SK-N-SH (cell line): ENCODE measurements at regions not wholly inside any gene's neighbourhood (a gene's known extent, or its start where the extent isn't known, plus 50 kb on each side); places are given as distances from the start of the nearest gene placed in this dataset.

ENCODE experiments used
- CTCF ChIA-PET: fragments of 300-600, 350-600 bp; formaldehyde crosslinking; extraction: SDS; loops from one replicate; lab custom pipeline; 2021; lab: Yijun Ruan, JAX
- POLR2A ChIA-PET: fragments of 350-600 bp; sonication (Branson Sonifier 250); formaldehyde crosslinking; extraction: SDS; loops from one replicate; lab custom pipeline; 2020; ENCODE audit warnings: antibody characterized with exemption, inconsistent platforms; lab: Yijun Ruan, JAX
- DNase-seq: peaks from one replicate; pipeline ENCODE4 v3.0.0; 2012
- H2AFZ ChIP-seq: fragments of 200-600 bp; sonication (generic); 2 replicates; pipeline ENCODE4 v1.8.1; 2016; ENCODE audit warnings: antibody characterized with exemption, mild to moderate bottlenecking, low read depth
- H3F3A ChIP-seq: fragments of 200-600 bp; sonication (generic); replicated peaks from 2 replicates; pipeline ENCODE3; 2016; ENCODE audit warnings: antibody characterized with exemption, mild to moderate bottlenecking; ENCODE audit not compliant: insufficient read depth
- H3K27ac ChIP-seq, 2 experiments: fragments of 200-500 bp in 1 of 2; fragments of 200-600 bp in 1 of 2; sonication (Bioruptor generic) in 1 of 2; sonication (generic), shearing (Covaris generic) in 1 of 2; 2 replicates each; pipeline versions ENCODE4 v1.5.1 to v1.6.1; 2014 to 2016; ENCODE audit warnings: low read depth in 2 of 2, inconsistent platforms in 1 of 2, low read length in 1 of 2, mild to moderate bottlenecking in 1 of 2, mixed read lengths in 1 of 2
- H3K27me3 ChIP-seq: fragments of 200-600 bp; sonication (generic), shearing (Covaris generic); 2 replicates; pipeline ENCODE4 v1.6.1; 2016; ENCODE audit warnings: mixed run types; ENCODE audit not compliant: insufficient read depth
- H3K36me3 ChIP-seq, 2 experiments: fragments of 200-500 bp in 1 of 2; fragments of 200-600 bp in 1 of 2; sonication (Bioruptor generic) in 1 of 2; sonication (generic) in 1 of 2; replicated peaks in 1 of 2; 2 replicates each; pipeline versions ENCODE3 to v1.5.1; 2014 to 2016; ENCODE audit warnings: low read length in 1 of 2, mild to moderate bottlenecking in 1 of 2; ENCODE audit not compliant: insufficient read depth in 2 of 2, control insufficient read depth in 1 of 2
- H3K4me1 ChIP-seq, 2 experiments: fragments of 200-500 bp in 1 of 2; fragments of 200-600 bp in 1 of 2; sonication (Bioruptor generic) in 1 of 2; sonication (generic), shearing (Covaris generic) in 1 of 2; 2 replicates each; pipeline versions ENCODE4 v1.5.1 to v1.6.1; 2014 to 2016; ENCODE audit warnings: low read depth in 1 of 2, low read length in 1 of 2, mixed run types in 1 of 2; ENCODE audit not compliant: insufficient read depth in 2 of 2, control insufficient read depth in 1 of 2
- H3K4me2 ChIP-seq: fragments of 200-600 bp; sonication (generic), shearing (Covaris generic); 2 replicates; pipeline ENCODE4 v1.6.1; 2017; ENCODE audit warnings: mixed run types
- H3K4me3 ChIP-seq, 2 experiments: fragments of 200-500 bp in 1 of 2; fragments of 200-600 bp in 1 of 2; sonication (Bioruptor generic) in 1 of 2; sonication (generic), shearing (Covaris generic) in 1 of 2; 2 replicates each; pipeline versions ENCODE4 v1.5.1 to v1.8.1; 2014 to 2016; ENCODE audit warnings: low read depth in 2 of 2, inconsistent platforms in 1 of 2, low read length in 1 of 2, mild to moderate bottlenecking in 1 of 2, mixed read lengths in 1 of 2, moderate library complexity in 1 of 2
- H3K79me2 ChIP-seq: fragments of 200-600 bp; sonication (generic); 2 replicates; pipeline ENCODE4 v1.8.1; 2017; ENCODE audit warnings: mild to moderate bottlenecking; ENCODE audit not compliant: insufficient read depth
- H3K9ac ChIP-seq: fragments of 200-600 bp; sonication (generic); 2 replicates; pipeline ENCODE4 v1.6.1; 2017; ENCODE audit warnings: mixed run types
- H3K9me2 ChIP-seq: fragments of 200-600 bp; sonication (generic); 2 replicates; pipeline ENCODE4 v1.6.1; 2017; ENCODE audit warnings: mixed run types
- H3K9me3 ChIP-seq: fragments of 200-600 bp; sonication (generic); 2 replicates; pipeline ENCODE4 v1.6.1; 2017; ENCODE audit warnings: mixed run types, mild to moderate bottlenecking, moderate library complexity
- H4K20me1 ChIP-seq: fragments of 200-600 bp; sonication (generic); 2 replicates; pipeline ENCODE4 v1.6.1; 2017; ENCODE audit warnings: mild to moderate bottlenecking, mixed run types; ENCODE audit not compliant: insufficient read depth
- ELF1 ChIP-seq: IDR thresholded peaks from 2 replicates; pipeline ENCODE4 v1.4.0; 2012
- EZH2phosphoT487 ChIP-seq: fragments of 200-600 bp; sonication (generic); IDR thresholded peaks from 2 replicates; pipeline ENCODE4 v1.6.1; 2017; ENCODE audit warnings: low read depth, mixed run types, mild to moderate bottlenecking, antibody characterized with exemption, moderate library complexity, borderline replicate concordance
- FOSL2 ChIP-seq: IDR thresholded peaks from 2 replicates; pipeline ENCODE4 v1.4.0; 2012; ENCODE audit warnings: low read depth, mild to moderate bottlenecking, moderate library complexity, borderline replicate concordance
- FOXJ3 ChIP-seq: sonication (generic); formaldehyde crosslinking; IDR thresholded peaks from 2 replicates; pipeline ENCODE4 v1.5.1; 2020; ENCODE audit warnings: mild to moderate bottlenecking, missing genetic modification reagents
- FOXM1 ChIP-seq: IDR thresholded peaks from 2 replicates; pipeline ENCODE4 v1.4.0; 2012; ENCODE audit warnings: low read depth, mild to moderate bottlenecking
- GABPA ChIP-seq: IDR thresholded peaks from 2 replicates; pipeline ENCODE4 v1.4.0; 2012; ENCODE audit warnings: low read depth, mild to moderate bottlenecking
- GATA2 ChIP-seq: sonication (generic); formaldehyde crosslinking; IDR thresholded peaks from 2 replicates; pipeline ENCODE4 v1.5.0; 2020; ENCODE audit warnings: mild to moderate bottlenecking, missing genetic modification reagents
- NFIC ChIP-seq: IDR thresholded peaks from 2 replicates; pipeline ENCODE4 v1.4.0; 2012; ENCODE audit warnings: borderline replicate concordance
- POLR2AphosphoS5 ChIP-seq: IDR thresholded peaks from 2 replicates; pipeline ENCODE4 v1.6.1; 2012; ENCODE audit warnings: low read depth, low read length
- RXRA ChIP-seq: IDR thresholded peaks from 2 replicates; pipeline ENCODE4 v1.4.0; 2012; ENCODE audit warnings: low read depth, mild to moderate bottlenecking, borderline replicate concordance
- SIN3A ChIP-seq: IDR thresholded peaks from 2 replicates; pipeline ENCODE4 v1.6.1; 2012; ENCODE audit warnings: low read depth, mild to moderate bottlenecking, low read length, moderate library complexity, borderline replicate concordance
- TCF12 ChIP-seq: IDR thresholded peaks from 2 replicates; pipeline ENCODE4 v1.4.0; 2012
- TEAD4 ChIP-seq: IDR thresholded peaks from 2 replicates; pipeline ENCODE4 v1.4.0; 2012; ENCODE audit warnings: mild to moderate bottlenecking, borderline replicate concordance; ENCODE audit not compliant: insufficient read depth
- YY1 ChIP-seq: IDR thresholded peaks from 2 replicates; pipeline ENCODE4 v1.4.0; 2012; ENCODE audit warnings: low read depth, mild to moderate bottlenecking
- WGBS: methylation state at CpG from one replicate; pipeline ENCODE4 v1.1.6; 2017; ENCODE audit warnings: low lambda C conversion rate; 5-methylcytosine and 5-hydroxymethylcytosine counted together
- TF ChIP-seq, protein P1 (sequence below): IDR thresholded peaks from 2 replicates; pipeline ENCODE4; 2012
- TF ChIP-seq, protein P2 (sequence below): IDR thresholded peaks from 2 replicates; pipeline ENCODE4 v1.4.0; 2012; ENCODE audit warnings: low read depth
- TF ChIP-seq, protein P3 (sequence below): IDR thresholded peaks from 2 replicates; pipeline ENCODE4 v1.4.0; 2012; ENCODE audit warnings: low read depth, borderline replicate concordance

DNA sequence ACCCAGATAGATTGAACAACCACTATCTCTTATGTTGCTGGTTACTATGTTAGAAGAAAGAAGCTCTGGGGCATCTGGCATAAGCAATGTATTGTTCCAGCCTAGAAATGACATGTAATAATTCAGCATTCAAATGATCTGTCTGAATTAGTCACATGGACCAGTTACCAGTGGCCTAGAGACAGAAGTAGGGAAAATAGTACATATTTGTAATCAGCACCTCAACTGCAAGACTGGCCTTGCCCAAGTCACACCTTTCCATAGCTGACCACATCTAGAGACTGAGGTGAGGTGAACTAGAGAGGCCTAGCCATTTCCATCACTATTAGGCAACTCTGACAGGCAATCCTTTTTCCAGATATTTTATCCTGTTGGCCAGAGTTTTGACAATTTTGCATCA is 315.6 kb upstream of the KCND2 start:
- no peak overlapping the region for H2AFZ ChIP-seq

DNA sequence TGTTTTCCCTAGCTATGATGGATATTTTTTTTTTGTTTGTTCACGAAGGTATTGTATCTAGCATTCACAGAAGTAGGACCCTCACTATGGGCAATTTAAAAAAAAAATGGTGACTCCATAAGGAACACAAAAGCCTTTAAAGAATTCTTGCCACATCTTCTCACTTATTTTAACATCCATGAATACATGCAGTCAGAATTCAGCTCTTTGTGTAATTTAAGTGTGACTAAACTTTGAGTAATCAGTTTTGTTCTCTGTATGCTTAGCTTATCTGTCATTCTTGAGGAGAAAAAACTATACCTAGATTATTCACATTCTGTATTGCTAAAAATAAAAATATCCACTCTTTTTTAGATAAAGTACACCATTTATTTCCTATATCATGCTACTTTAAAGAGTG is 313.2 kb upstream of the KCND2 start:
- Histone ChIP-seq H3K4me3 (no peak overlapping the region), H3K9ac (no peak overlapping the region), H3K27ac (no peak overlapping the region), H3K36me3 (no peaks in the 10 kb centered on the region), H3K4me2 (no peak overlapping the region), H3K27me3 (0 out of 2 replicates have a peak, but pooled peaks cover 1% of the 10 kb centered on the region), H2AFZ (0 out of 2 replicates have a peak overlapping the region, but pooled peaks have one; percentile 26), H3K4me1 (no peaks in the 10 kb centered on the region), H3K79me2 (no peaks in the 10 kb centered on the region), H3F3A (peaks cover 3% of the 10 kb centered on the region), H3K9me2 (no peaks in the 10 kb centered on the region), H4K20me1 (no peaks in the 10 kb centered on the region), H3K9me3 (no peaks in the 10 kb centered on the region)
- WGBS, result 0% methylated on average over 1 of the region's 1 CpG
- no peak for TF ChIP-seq FOXM1
- no peak for TF ChIP-seq GABPA
- TF ChIP-seq TCF12, result no peak
- no peak for TF ChIP-seq SIN3A
- no peak for TF ChIP-seq FOSL2
- no peak for TF ChIP-seq YY1
- TF ChIP-seq, protein P1, sequence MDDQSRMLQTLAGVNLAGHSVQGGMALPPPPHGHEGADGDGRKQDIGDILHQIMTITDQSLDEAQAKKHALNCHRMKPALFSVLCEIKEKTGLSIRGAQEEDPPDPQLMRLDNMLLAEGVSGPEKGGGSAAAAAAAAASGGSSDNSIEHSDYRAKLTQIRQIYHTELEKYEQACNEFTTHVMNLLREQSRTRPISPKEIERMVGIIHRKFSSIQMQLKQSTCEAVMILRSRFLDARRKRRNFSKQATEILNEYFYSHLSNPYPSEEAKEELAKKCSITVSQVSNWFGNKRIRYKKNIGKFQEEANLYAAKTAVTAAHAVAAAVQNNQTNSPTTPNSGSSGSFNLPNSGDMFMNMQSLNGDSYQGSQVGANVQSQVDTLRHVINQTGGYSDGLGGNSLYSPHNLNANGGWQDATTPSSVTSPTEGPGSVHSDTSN, result no peak
- TF ChIP-seq, protein P2, sequence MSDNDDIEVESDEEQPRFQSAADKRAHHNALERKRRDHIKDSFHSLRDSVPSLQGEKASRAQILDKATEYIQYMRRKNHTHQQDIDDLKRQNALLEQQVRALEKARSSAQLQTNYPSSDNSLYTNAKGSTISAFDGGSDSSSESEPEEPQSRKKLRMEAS, result no peak
- TF ChIP-seq RXRA, result no peak
- no peak for TF ChIP-seq FOXJ3 (CRISPR knock-in tag)
- TF ChIP-seq EZH2phosphoT487, result no peak
- TF ChIP-seq ELF1, result no peak
- TF ChIP-seq POLR2AphosphoS5, result no peak
- TF ChIP-seq GATA2 (CRISPR knock-in tag), result no peak
- TF ChIP-seq NFIC, result no peak
- DNase-seq, result no peak
- CTCF ChIA-PET, result interaction anchor here (1.0 kb wide), 1 partner anchor 24 kb away, joined by 5 read pairs; no protein-coding TSS in a partner anchor
- POLR2A ChIA-PET, result no interaction called here

More for the DNA sequence above, 315.6 kb upstream of the KCND2 start:
- Histone ChIP-seq H3K9me3 (no peaks in the 10 kb centered on the region), H3F3A (peaks cover 3% of the 10 kb centered on the region), H3K9ac (no peak overlapping the region), H3K79me2 (no peaks in the 10 kb centered on the region), H3K4me1 (no peaks in the 10 kb centered on the region), H3K9me2 (no peaks in the 10 kb centered on the region; the same call in 1 of the 2 replicates), H3K27me3 (0 out of 2 replicates have a peak, but pooled peaks cover 7% of the 10 kb centered on the region), H4K20me1 (no peaks in the 10 kb centered on the region), H3K36me3 (no peaks in the 10 kb centered on the region)
- TF ChIP-seq GATA2 (CRISPR knock-in tag) (no peak), TEAD4 (no peak)
- TF ChIP-seq, protein P3, sequence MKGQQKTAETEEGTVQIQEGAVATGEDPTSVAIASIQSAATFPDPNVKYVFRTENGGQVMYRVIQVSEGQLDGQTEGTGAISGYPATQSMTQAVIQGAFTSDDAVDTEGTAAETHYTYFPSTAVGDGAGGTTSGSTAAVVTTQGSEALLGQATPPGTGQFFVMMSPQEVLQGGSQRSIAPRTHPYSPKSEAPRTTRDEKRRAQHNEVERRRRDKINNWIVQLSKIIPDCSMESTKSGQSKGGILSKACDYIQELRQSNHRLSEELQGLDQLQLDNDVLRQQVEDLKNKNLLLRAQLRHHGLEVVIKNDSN, result no peak
- TF ChIP-seq, all 33 proteins: peak for 0
- CTCF ChIA-PET, result no interaction called here
- H3K4me3 ChIP-seq, result no peak overlapping the region
- H3K4me2 ChIP-seq, result no peak overlapping the region
- H3K27ac ChIP-seq, result no peak overlapping the region
- POLR2A ChIA-PET, result no interaction called here
- DNase-seq, result no peak
